ENCODE measurements at regions not wholly inside any gene's neighbourhood (a gene's known extent, or its start where the extent isn't known, plus 50 kb on each side); places are given as distances from the start of the nearest gene placed in this dataset.

- ChIA-PET CTCF (ENCODE audit: low intra/inter-chr PET ratio) (no interaction called here), POLR2A (no interaction called here)
- Histone ChIP-seq H3K9me1 (ENCODE audit: control insufficient read depth, insufficient read depth, low read length) (no peaks in the 10 kb centered on the region), H3K27me3 (ENCODE audit: control insufficient read depth in 2 of 2, insufficient read depth in 2 of 2, low read length in 2 of 2) (no peaks in the 10 kb centered on the region), H3K79me2 (ENCODE audit: control insufficient read depth, insufficient read depth, low read length) (no peaks in the 10 kb centered on the region), H4K20me1 (replicated peaks; ENCODE audit: control insufficient read depth, insufficient read depth, low read length) (no peaks in the 10 kb centered on the region), H2AFZ (ENCODE audit: low read depth, low read length) (no peak overlapping the region), H3K4me1 (replicated peaks in 1 of 2; ENCODE audit: control insufficient read depth in 2 of 2, insufficient read depth in 2 of 2, low read length in 2 of 2) (no peaks in the 10 kb centered on the region), H3K4me2 (ENCODE audit: insufficient read depth, low read length) (no peak overlapping the region), H3K36me3 (ENCODE audit: control insufficient read depth, insufficient read depth, low read length) (no peaks in the 10 kb centered on the region), H3K9ac (ENCODE audit: insufficient read depth in 1 of 2, low read depth in 2 of 2, low read length in 2 of 2) (no peak overlapping the region), H3K27ac (ENCODE audit: extremely low read depth, low read depth, low read length) (no peak overlapping the region), H3K9me3 (replicated peaks; ENCODE audit: control insufficient read depth, insufficient read depth, low read depth, low read length) (no peaks in the 10 kb centered on the region), H3K4me3 (no peak overlapping the region)
- WGBS (ENCODE audit: insufficient coverage, low coverage, missing lambda C conversion rate) = 0% methylated on average over 2 of the region's 2 CpGs
- BruUV-seq (replicated peaks) = no TSS peak
- FAIRE-seq (no peak), DNase-seq (ENCODE audit: extremely low read depth in 1 of 4, low spot score in 3 of 4) (no peak), ATAC-seq (no peak)
- intact Hi-C loops (cut with micrococcal nuclease) = no loop called here
- in situ Hi-C loops (cut with MboI) = no loop called here
- no peak for TF ChIP-seq SMAD4 (CRISPR knock-in tag; conservative IDR thresholded peaks at IDR 0.05)
- no peak for TF ChIP-seq ELF2 (CRISPR knock-in tag; IDR thresholded peaks at IDR 0.05)
- no peak for TF ChIP-seq SRSF9 (IDR thresholded peaks at IDR 0.05; ENCODE audit: borderline replicate concordance, low read depth, low read length)
- no peak for TF ChIP-seq TFAM (CRISPR knock-in tag; conservative IDR thresholded peaks at IDR 0.05)
- TF ChIP-seq ELK1 (CRISPR knock-in tag; IDR thresholded peaks at IDR 0.05) = no peak
- TF ChIP-seq ZNF311 (CRISPR knock-in tag; IDR thresholded peaks at IDR 0.05) = no peak
- no peak for TF ChIP-seq ID3 (CRISPR knock-in tag; IDR thresholded peaks at IDR 0.05)
- TF ChIP-seq ID3 (tag; IDR thresholded peaks at IDR 0.05) = no peak
- no peak for TF ChIP-seq SIRT6 (IDR thresholded peaks at IDR 0.05; ENCODE audit: low read depth, low read length)
- TF ChIP-seq RBM15 (IDR thresholded peaks at IDR 0.05; ENCODE audit: insufficient read depth, low read length) = no peak
- TF ChIP-seq CSDE1 (IDR thresholded peaks at IDR 0.05) = no peak
- TF ChIP-seq BRD4 (IDR thresholded peaks at IDR 0.05) = no peak
- no peak for TF ChIP-seq AFF4 (CRISPR knock-in tag; IDR thresholded peaks at IDR 0.05)
- no peak for TF ChIP-seq ESRRA (IDR thresholded peaks at IDR 0.05; ENCODE audit: borderline replicate concordance, low read depth)
- TF ChIP-seq ZNF639 (CRISPR knock-in tag; conservative IDR thresholded peaks at IDR 0.05 in 1 of 2, IDR thresholded peaks at IDR 0.05 in 1 of 2) = no peak
- no peak for TF ChIP-seq NELFE (IDR thresholded peaks at IDR 0.05; ENCODE audit: insufficient read depth, insufficient read length)
- TF ChIP-seq STAG1 (CRISPR knock-in tag; IDR thresholded peaks at IDR 0.05; ENCODE audit: borderline replicate concordance) = no peak
These were observed 138.5 kb upstream of the TMPRSS15 start for GRCh38 chr21:18542081-18542480.

All from K562 (cell line).